CD4-positive, alpha-beta T cell treated with Interleukin-1 beta for 1 hour (primary cell): ENCODE measurements at regions not wholly inside any gene's neighbourhood (a gene's known extent, or its start where the extent isn't known, plus 50 kb on each side); places are given as distances from the start of the nearest gene placed in this dataset.

Source experiments
- DNase-seq, 2 donors: peaks; one replicate each; pipeline ENCODE4 v3.0.0-alpha.2; 2020 to 2022

- no peak for DNase-seq
These were observed 737.8 kb upstream of the MAP3K7 start for GRCh38 chr6:91324711-91325110.

- DNase-seq, result no peak
These were observed 731.1 kb upstream of the MAP3K7 start for GRCh38 chr6:91317984-91318383.

- DNase-seq, result no peak
These were observed 730.5 kb upstream of the MAP3K7 start for GRCh38 chr6:91317247-91317835.

DNA sequence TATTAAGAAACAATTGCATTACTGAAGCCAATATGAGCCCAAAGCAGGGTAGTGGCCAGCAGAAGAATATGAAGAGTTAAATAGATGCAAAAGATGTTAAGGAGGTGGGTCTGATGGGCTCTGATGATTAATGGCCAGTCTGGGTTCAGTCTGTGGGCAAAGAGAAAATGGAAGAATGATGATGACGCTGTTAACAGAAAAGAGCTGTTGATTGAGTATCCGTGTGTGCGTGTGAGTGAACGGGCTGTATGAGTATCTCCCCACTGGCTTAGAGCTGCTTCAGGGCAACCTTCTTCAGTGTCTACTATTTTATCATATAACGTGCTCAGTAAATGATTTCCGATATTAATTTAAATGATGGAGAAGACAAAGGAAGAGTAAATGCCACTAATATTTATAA, 723.3 kb upstream of the MAP3K7 start:
- DNase-seq, result no peak

DNA sequence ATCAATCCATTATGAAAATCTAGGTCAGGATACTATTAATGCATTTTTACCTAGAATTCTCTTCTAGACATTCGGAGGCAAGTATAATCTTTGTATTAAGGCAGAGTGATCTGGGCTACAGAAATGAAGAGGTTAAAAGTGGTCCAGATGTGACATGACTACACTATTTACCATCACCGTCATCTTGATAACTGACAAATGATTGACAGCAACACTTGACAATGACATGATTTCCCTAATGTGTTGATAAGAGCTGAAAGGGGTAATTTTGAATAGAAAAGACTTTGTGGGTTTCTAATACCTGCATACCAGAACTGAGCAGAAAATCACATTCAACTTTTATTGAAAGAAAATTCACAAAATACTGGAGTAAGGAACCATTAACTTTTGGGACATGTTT, 718.9 kb upstream of the MAP3K7 start:
- DNase-seq, result no peak

GRCh38 chr6:91304521-91304920, 717.6 kb upstream of the MAP3K7 start:
- no peak for DNase-seq

GRCh38 chr6:91303326-91303725, 716.5 kb upstream of the MAP3K7 start:
- DNase-seq, result no peak

DNA sequence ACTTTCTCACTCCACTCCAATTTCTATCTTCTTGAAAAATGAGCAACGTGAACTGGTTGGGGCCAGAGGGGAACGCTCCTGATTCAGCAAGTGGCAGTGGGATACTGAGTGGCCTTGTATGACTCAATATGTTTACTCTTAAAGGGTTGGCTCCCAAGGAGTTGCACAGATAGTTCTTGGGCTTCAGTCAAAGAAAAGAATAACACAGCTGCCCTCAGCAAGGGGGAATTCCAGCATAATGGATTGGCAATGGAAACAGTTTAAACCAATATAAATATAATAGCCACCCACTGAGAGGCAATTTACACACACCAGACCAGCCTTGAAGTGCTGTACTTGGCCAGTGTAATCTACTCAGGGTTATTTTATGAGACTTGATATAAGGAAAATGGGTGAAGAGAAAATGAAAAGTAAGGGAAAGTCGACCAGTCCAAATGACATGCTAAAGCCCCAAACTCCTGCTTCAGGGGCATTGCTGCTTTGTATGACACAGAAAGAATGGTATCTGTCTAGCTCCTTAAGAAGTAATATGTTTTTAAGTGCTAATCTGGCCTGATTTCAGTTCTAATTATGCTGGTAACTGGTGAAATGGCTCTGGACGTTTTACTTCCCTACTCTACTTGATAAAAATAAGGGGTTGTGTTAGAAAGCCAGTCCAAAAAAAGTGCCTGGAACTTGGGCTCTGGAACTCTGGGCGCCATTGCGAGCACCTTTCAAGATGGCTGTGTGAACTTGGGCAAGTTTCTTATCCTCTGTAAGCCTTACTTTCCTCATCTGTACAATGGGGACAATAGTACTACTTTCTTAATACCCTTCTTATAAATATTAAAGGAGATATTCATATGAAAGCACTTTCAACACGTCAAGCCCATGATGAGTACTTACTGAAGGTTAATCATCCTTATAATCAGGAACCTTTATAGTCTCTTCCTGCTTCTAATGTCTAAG, 712.9 kb upstream of the MAP3K7 start:
- DNase-seq, result no peak

GRCh38 chr6:91298543-91299145, 711.8 kb upstream of the MAP3K7 start:
- DNase-seq, result no peak

- no peak for DNase-seq
These were observed 706.5 kb upstream of the MAP3K7 start for GRCh38 chr6:91293395-91293794.

- no peak for DNase-seq
These were observed 704.2 kb upstream of the MAP3K7 start for GRCh38 chr6:91291071-91291470.

GRCh38 chr6:91288741-91289140, 701.9 kb upstream of the MAP3K7 start:
- DNase-seq, result no peak

GRCh38 chr6:91281901-91282300, 695.0 kb upstream of the MAP3K7 start:
- no peak for DNase-seq

DNA sequence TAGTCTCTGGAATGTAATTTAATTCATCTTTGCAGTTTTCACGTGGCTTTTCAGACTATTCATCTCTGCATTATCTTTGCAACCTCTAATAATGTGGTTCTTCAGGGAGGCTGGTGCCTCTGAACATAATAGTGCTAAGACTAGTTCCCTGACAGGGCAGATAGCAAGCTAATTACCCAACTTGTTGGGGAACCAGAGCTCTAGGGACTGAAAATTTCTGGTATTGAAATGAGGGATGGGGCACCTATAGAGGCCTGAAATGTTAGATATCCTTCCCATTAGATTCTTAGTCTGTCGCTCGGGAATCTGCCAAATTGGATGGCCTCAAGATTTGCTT, 693.6 kb upstream of the MAP3K7 start:
- DNase-seq, result no peak

DNA sequence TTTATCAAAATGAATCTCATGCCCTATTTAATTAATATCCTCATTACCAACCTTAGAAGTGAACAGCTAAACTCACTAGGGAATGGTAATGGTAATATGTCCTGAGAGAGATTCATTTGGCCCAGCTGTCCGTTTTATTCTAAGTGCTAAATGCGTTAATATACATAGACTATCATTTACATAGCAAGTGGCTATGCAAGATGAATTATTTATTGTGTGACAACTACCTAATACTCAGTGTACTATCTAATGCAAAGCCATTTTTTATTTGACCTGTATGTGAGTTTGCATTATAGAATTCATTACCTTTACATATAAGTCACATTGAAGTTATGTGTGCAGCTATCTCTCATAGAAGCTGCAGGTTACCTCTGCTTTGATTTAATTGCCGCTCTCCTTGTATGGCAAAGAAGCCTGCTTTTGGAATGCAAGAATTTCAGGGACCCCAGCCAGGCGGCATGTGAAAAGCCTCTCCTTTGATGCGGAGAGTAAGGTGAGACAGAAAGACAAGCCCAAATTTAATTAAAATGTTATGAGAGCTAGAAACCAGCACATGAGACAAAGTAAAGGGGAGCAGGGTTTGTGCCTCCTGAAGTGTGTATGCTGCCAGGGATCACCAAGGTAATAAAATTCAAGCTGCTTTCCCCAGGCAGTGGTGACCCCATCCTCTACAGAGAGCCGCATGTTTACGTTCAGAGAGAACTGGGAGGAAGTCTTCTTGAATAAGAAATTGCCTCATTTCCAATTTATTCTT, 693.0 kb upstream of the MAP3K7 start:
- DNase-seq, result no peak

GRCh38 chr6:91278416-91278815, 691.5 kb upstream of the MAP3K7 start:
- DNase-seq, result no peak

- DNase-seq, result no peak
These were observed 689.4 kb upstream of the MAP3K7 start for GRCh38 chr6:91276315-91276714.

- no peak for DNase-seq
These were observed 686.9 kb upstream of the MAP3K7 start for GRCh38 chr6:91273729-91274128.

DNA sequence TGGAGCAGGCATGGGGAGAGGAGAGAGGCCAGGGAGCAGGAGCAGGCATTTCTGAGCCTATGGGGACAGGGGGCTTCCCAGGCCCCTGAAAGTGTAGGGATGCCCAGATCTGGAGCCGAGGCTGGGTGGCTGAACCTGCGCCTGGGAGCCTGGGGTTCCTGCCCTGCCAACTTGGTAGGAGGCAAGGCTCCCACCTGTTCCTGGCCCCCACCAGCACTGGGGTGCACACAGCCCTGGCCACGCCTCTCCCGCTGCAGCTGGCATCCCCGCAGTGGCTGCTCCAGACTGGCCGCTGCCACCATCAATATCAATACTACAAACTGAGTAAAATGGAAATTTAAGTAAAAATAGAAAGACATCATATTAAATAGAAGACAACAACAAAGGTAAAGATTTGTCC, 684.9 kb upstream of the MAP3K7 start:
- no peak for DNase-seq

DNA sequence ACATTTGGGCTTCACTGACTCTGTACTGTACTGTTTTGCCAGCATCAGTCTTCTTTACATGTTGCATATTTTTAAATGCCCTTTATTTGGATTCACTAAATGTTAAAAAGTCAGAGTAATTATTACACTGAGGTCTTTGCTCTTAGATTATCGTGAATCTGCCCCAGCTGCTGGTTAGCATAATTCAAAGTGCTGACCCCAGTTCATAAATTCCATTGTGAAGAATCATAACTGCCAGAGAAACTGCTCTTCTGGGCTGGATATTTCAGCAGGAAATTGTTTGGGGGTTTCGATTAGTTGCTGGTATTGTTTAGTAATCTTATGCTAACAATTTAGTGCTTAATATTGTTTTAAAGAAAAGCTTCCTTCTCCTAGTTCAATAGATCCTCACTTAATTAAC, 682.1 kb upstream of the MAP3K7 start:
- DNase-seq, result no peak

DNA sequence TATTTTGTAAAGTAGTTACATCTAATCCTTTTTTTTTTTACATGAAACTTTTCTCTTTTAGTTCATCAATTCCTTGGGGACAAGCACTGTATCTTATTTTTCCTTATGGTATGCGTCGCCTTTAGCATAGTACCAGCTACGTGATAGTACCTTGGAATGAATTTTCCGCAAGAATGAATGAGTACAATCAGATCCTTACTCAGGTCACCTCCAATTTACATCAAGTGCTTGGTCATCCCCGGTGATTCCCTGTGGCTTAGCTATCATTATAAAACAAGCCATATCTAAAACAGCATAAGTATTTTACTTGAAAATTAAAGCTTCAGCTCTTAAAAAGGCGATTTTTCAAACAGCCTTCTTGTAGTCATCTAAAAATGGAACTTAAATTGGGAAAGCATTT, 680.4 kb upstream of the MAP3K7 start:
- no peak for DNase-seq

DNA sequence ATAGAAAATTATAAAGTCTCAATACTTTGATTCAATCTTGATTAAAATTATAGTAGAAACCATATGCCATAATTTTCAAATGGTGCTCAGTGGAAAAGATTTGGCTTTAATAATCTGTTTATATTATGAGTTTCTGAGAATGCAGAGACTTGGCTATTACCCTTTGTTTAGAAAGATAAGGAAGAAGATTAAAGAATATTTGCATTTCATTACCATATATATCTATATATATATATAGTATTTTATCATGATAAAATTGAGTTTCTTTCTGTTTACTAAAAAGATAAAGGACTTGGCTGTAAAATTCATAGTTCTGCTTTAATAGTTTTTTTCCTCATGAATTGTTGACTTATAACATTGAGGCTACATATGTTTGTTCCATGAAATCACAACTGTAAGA, 679.3 kb upstream of the MAP3K7 start:
- DNase-seq, result no peak

GRCh38 chr6:91243436-91243835, 656.6 kb upstream of the MAP3K7 start:
- no peak for DNase-seq

DNA sequence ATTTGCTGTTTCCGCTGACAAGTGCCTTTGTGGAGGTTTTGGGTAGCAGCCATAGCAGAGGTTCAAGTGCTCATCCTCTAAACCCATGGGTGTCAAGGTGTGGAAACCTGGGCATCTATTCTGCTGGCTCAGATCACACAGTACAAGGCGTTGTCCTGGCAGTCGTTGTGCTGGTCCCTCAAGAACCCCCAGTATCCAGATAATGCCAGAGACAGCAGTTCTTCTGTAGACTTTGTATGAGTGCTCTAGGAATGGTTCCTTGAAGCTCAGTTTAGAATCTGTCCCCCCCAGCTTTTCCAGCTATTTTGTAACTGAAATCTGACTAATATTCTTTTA, 655.7 kb upstream of the MAP3K7 start:
- no peak for DNase-seq
